Mesenchymal stem cell (in vitro differentiated cells and primary cell): ENCODE measurements at regions not wholly inside any gene's neighbourhood (a gene's known extent, or its start where the extent isn't known, plus 50 kb on each side); places are given as distances from the start of the nearest gene placed in this dataset.

ENCODE experiments used
- DNase-seq: peaks from one replicate; pipeline ENCODE4 v3.0.0-alpha.2; 2013
- H2AFZ ChIP-seq: one replicate; pipeline ENCODE4 v1.6.1; 2013; ENCODE audit warnings: low read depth, mild to moderate bottlenecking, control low read depth, inconsistent platforms, low read length, moderate library complexity
- H2AK5ac ChIP-seq: 2 replicates; pipeline ENCODE4 v1.6.1; 2013; ENCODE audit warnings: low read length, moderate library complexity, mild to moderate bottlenecking, inconsistent platforms; ENCODE audit not compliant: severe bottlenecking
- H2BK120ac ChIP-seq: one replicate; pipeline ENCODE4 v1.6.1; 2013; ENCODE audit warnings: low read depth, mild to moderate bottlenecking, inconsistent platforms, low read length, moderate library complexity
- H2BK12ac ChIP-seq, 2 experiments: one replicate each; pipeline ENCODE4 v1.6.1; 2013; ENCODE audit warnings: inconsistent platforms in 2 of 2, low read length in 2 of 2, mild to moderate bottlenecking in 2 of 2, moderate library complexity in 2 of 2, control low read depth in 1 of 2
- H2BK15ac ChIP-seq: one replicate; pipeline ENCODE4 v1.6.1; 2013; ENCODE audit warnings: mild to moderate bottlenecking, low read depth, inconsistent platforms; ENCODE audit not compliant: poor library complexity, severe bottlenecking
- H2BK5ac ChIP-seq: 2 replicates; pipeline ENCODE4 v1.6.1; 2013; ENCODE audit warnings: low read depth, mild to moderate bottlenecking, low read length, control low read depth, inconsistent platforms; ENCODE audit not compliant: poor library complexity, severe bottlenecking
- H3K14ac ChIP-seq, 2 experiments: one replicate each; pipeline ENCODE4 v1.6.1; 2013; ENCODE audit warnings: inconsistent platforms in 2 of 2, low read length in 2 of 2, control low read depth in 1 of 2, mild to moderate bottlenecking in 1 of 2, moderate library complexity in 1 of 2
- H3K18ac ChIP-seq, 2 experiments: one replicate each; pipeline ENCODE4 v1.6.1; 2013; ENCODE audit warnings: inconsistent platforms in 2 of 2, low read length in 2 of 2, control low read depth in 1 of 2, low read depth in 1 of 2, mild to moderate bottlenecking in 1 of 2
- H3K23ac ChIP-seq, 2 experiments: one replicate each; pipeline ENCODE4 v1.6.1; 2013; ENCODE audit warnings: inconsistent platforms in 2 of 2, low read length in 2 of 2, mild to moderate bottlenecking in 2 of 2, moderate library complexity in 2 of 2, control low read depth in 1 of 2
- H3K27ac ChIP-seq: 2 replicates; pipeline ENCODE4 v1.5.1; 2013; ENCODE audit warnings: mild to moderate bottlenecking, moderate library complexity, low read length, control low read depth, inconsistent platforms; ENCODE audit not compliant: poor library complexity, severe bottlenecking
- H3K27me3 ChIP-seq, 2 experiments: 2 replicates each; pipeline versions ENCODE4 v1.6.1 to v1.7.0; 2013; ENCODE audit warnings: low read length in 2 of 2, mild to moderate bottlenecking in 2 of 2, moderate library complexity in 2 of 2, control low read depth in 1 of 2, inconsistent platforms in 1 of 2; ENCODE audit not compliant: control insufficient read depth in 1 of 2, insufficient read depth in 1 of 2
- H3K36me3 ChIP-seq, 2 experiments: 2 replicates each; pipeline versions ENCODE4 v1.6.1 to v1.7.0; 2013; ENCODE audit warnings: low read length in 2 of 2, control low read depth in 1 of 2, inconsistent platforms in 1 of 2, low read depth in 1 of 2, mild to moderate bottlenecking in 1 of 2; ENCODE audit not compliant: insufficient read depth in 2 of 2, control insufficient read depth in 1 of 2
- H3K4ac ChIP-seq, 2 experiments: one replicate each; pipeline ENCODE4 v1.6.1; 2013; ENCODE audit warnings: inconsistent platforms in 2 of 2, low read length in 2 of 2, mild to moderate bottlenecking in 2 of 2, moderate library complexity in 2 of 2, control low read depth in 1 of 2, low read depth in 1 of 2
- H3K4me1 ChIP-seq: 2 replicates; pipeline ENCODE4 v1.6.1; 2013; ENCODE audit warnings: low read depth, low read length, control low read depth; ENCODE audit not compliant: control insufficient read depth, insufficient read depth
- H3K4me2 ChIP-seq: 2 replicates; pipeline ENCODE4 v1.6.1; 2013; ENCODE audit warnings: low read length, mild to moderate bottlenecking, inconsistent platforms; ENCODE audit not compliant: poor library complexity, severe bottlenecking
- H3K4me3 ChIP-seq, 2 experiments: 2 replicates each; pipeline versions ENCODE4 v1.5.1 to v1.7.0; 2013; ENCODE audit warnings: low read length in 2 of 2, mild to moderate bottlenecking in 2 of 2, control low read depth in 1 of 2, low read depth in 1 of 2; ENCODE audit not compliant: insufficient read depth in 1 of 2
- H3K79me1 ChIP-seq: replicated peaks from 2 replicates; pipeline ENCODE4 v1.6.1; 2013; ENCODE audit warnings: mild to moderate bottlenecking, control low read depth, low read length, inconsistent platforms; ENCODE audit not compliant: poor library complexity, severe bottlenecking
- H3K9ac ChIP-seq: 2 replicates; pipeline ENCODE4 v1.7.0; 2013; ENCODE audit warnings: mild to moderate bottlenecking, low read length, moderate library complexity
- H3K9me3 ChIP-seq: 2 replicates; pipeline ENCODE4 v1.7.0; 2013; ENCODE audit warnings: mild to moderate bottlenecking, low read length; ENCODE audit not compliant: control insufficient read depth
- H4K8ac ChIP-seq: one replicate; pipeline ENCODE4 v1.6.1; 2013; ENCODE audit warnings: inconsistent platforms, mild to moderate bottlenecking, low read length, moderate library complexity
- H4K91ac ChIP-seq: one replicate; pipeline ENCODE4 v1.6.1; 2013; ENCODE audit warnings: mild to moderate bottlenecking, low read length, inconsistent platforms
- WGBS: methylation state at CpG from one replicate; pipeline ENCODE4 v1.1.7; 2013; ENCODE audit warnings: mixed read lengths; 5-methylcytosine and 5-hydroxymethylcytosine counted together

- Histone ChIP-seq H3K79me1 (no peaks in the 10 kb centered on the region), H3K27me3 (peaks cover 0 to 4% of the 10 kb centered on the region in 2 experiments), H2BK120ac (no peak overlapping the region), H3K14ac (no peak overlapping the region), H2AFZ (no peak overlapping the region), H2BK15ac (no peak overlapping the region), H3K27ac (no peak overlapping the region), H4K91ac (no peak overlapping the region), H3K4ac (no peak overlapping the region), H3K23ac (no peak overlapping the region), H3K9ac (no peak overlapping the region), H4K8ac (no peak overlapping the region), H2BK12ac (no peak overlapping the region), H3K4me2 (no peak overlapping the region), H2AK5ac (no peak overlapping the region), H3K4me3 (no peak overlapping the region), H2BK5ac (no peak overlapping the region), H3K9me3 (no peaks in the 10 kb centered on the region), H3K4me1 (no peaks in the 10 kb centered on the region), H3K36me3 (no peaks in the 10 kb centered on the region), H3K18ac (no peak overlapping the region)
- no peak for DNase-seq
- 95% methylated on average over 16 of the region's 16 CpGs for WGBS
These were observed 169.9 kb downstream of the HINT1 start for GRCh38 chr5:130995254-130995515.

GRCh38 chr5:130994496-130995253 lies 170.4 kb downstream of the HINT1 start:
- Histone ChIP-seq H2BK12ac (no peak overlapping the region), H3K4me1 (no peaks in the 10 kb centered on the region), H2BK5ac (no peak overlapping the region), H3K4me3 (no peak overlapping the region), H3K36me3 (no peaks in the 10 kb centered on the region), H2AK5ac (no peak overlapping the region), H2AFZ (no peak overlapping the region), H3K27ac (no peak overlapping the region), H3K79me1 (no peaks in the 10 kb centered on the region), H3K4me2 (no peak overlapping the region), H3K27me3 (peaks cover 0 to 4% of the 10 kb centered on the region in 2 experiments), H4K8ac (no peak overlapping the region), H4K91ac (peak overlapping the region; percentile 68), H2BK15ac (no peak overlapping the region), H3K9ac (no peak overlapping the region), H2BK120ac (no peak overlapping the region), H3K9me3 (no peaks in the 10 kb centered on the region), H3K4ac (no peak overlapping the region), H3K14ac (peak overlapping the region in 1 of 2 experiments; percentile 58), H3K23ac (no peak overlapping the region), H3K18ac (no peak overlapping the region)
- no peak for DNase-seq
- WGBS, result 94% methylated on average over 40 of the region's 40 CpGs

GRCh38 chr5:130992621-130993020 lies 172.4 kb downstream of the HINT1 start:
- no peaks in the 10 kb centered on the region for H3K36me3 ChIP-seq
- peak overlapping the region in 1 of 2 experiments; percentile 43 for H3K4me3 ChIP-seq
- H4K8ac ChIP-seq, result no peak overlapping the region
- WGBS, result 0% methylated on average over 1 of the region's 1 CpG
- H3K9ac ChIP-seq, result peak overlapping the region; percentile 77
- no peak overlapping the region for H3K14ac ChIP-seq
- no peak overlapping the region for H3K4me2 ChIP-seq
- no peak overlapping the region for H2BK5ac ChIP-seq
- H3K27me3 ChIP-seq, result peaks cover 0 to 4% of the 10 kb centered on the region in 2 experiments
- no peak overlapping the region for H2BK15ac ChIP-seq
- no peak overlapping the region for H2AFZ ChIP-seq
- no peak overlapping the region for H3K18ac ChIP-seq
- no peak overlapping the region for H4K91ac ChIP-seq
- no peaks in the 10 kb centered on the region for H3K79me1 ChIP-seq
- H3K4me1 ChIP-seq, result no peaks in the 10 kb centered on the region
- no peak overlapping the region for H2BK120ac ChIP-seq
- H2BK12ac ChIP-seq, result no peak overlapping the region
- no peak overlapping the region for H3K27ac ChIP-seq
- H3K4ac ChIP-seq, result no peak overlapping the region
- DNase-seq, result peak; percentile 11
- H3K23ac ChIP-seq, result no peak overlapping the region
- no peaks in the 10 kb centered on the region for H3K9me3 ChIP-seq
- no peak overlapping the region for H2AK5ac ChIP-seq

- Histone ChIP-seq H3K9ac (peak overlapping the region; percentile 77), H3K27me3 (peaks cover 0 to 4% of the 10 kb centered on the region in 2 experiments), H3K27ac (no peak overlapping the region), H2BK12ac (no peak overlapping the region), H4K91ac (no peak overlapping the region), H3K4ac (no peak overlapping the region), H3K79me1 (no peaks in the 10 kb centered on the region), H2AFZ (no peak overlapping the region), H3K4me1 (no peaks in the 10 kb centered on the region), H3K14ac (no peak overlapping the region), H3K23ac (no peak overlapping the region), H2AK5ac (no peak overlapping the region), H4K8ac (no peak overlapping the region), H3K36me3 (no peaks in the 10 kb centered on the region), H3K18ac (no peak overlapping the region), H2BK15ac (no peak overlapping the region), H3K4me3 (peak overlapping the region in 1 of 2 experiments; percentile 43), H2BK5ac (no peak overlapping the region), H3K9me3 (no peaks in the 10 kb centered on the region), H3K4me2 (no peak overlapping the region), H2BK120ac (no peak overlapping the region)
- 26% methylated on average over 4 of the region's 4 CpGs for WGBS
- peak; percentile 69 for DNase-seq
These were observed 173.0 kb downstream of the HINT1 start for GRCh38 chr5:130992095-130992494.
